ENCODE measurements at regions not wholly inside any gene's neighbourhood (a gene's known extent, or its start where the extent isn't known, plus 50 kb on each side); places are given as distances from the start of the nearest gene placed in this dataset.

GRCh38 chr3:72572489-72573007 is 275.7 kb downstream of the SHQ1 start:
- Histone ChIP-seq H3K36me3 (ENCODE audit: control insufficient read depth, insufficient read depth, low read length) (no peaks in the 10 kb centered on the region), H3K27ac (ENCODE audit: insufficient read depth, low read length, poor library complexity, severe bottlenecking) (no peak overlapping the region), H3K4me3 (ENCODE audit: insufficient read depth, low read depth, low read length, poor library complexity, severe bottlenecking) (no peak overlapping the region), H3K9me3 (ENCODE audit: control insufficient read depth, low read length) (no peaks in the 10 kb centered on the region), H3K27me3 (replicated peaks; ENCODE audit: control insufficient read depth, insufficient read depth, low read length, poor library complexity, severe bottlenecking) (no peaks in the 10 kb centered on the region), H3K4me1 (ENCODE audit: control insufficient read depth, insufficient read depth, low read length, poor library complexity, severe bottlenecking) (no peaks in the 10 kb centered on the region)
- no peak for DNase-seq

GRCh38 chr3:72571638-72572114 is 276.6 kb downstream of the SHQ1 start:
- H3K27me3 ChIP-seq (replicated peaks; ENCODE audit: control insufficient read depth, insufficient read depth, low read length, poor library complexity, severe bottlenecking) = no peaks in the 10 kb centered on the region
- H3K9me3 ChIP-seq (ENCODE audit: control insufficient read depth, low read length) = no peaks in the 10 kb centered on the region
- no peak overlapping the region for H3K4me3 ChIP-seq (ENCODE audit: insufficient read depth, low read depth, low read length, poor library complexity, severe bottlenecking)
- no peaks in the 10 kb centered on the region for H3K4me1 ChIP-seq (ENCODE audit: control insufficient read depth, insufficient read depth, low read length, poor library complexity, severe bottlenecking)
- H3K36me3 ChIP-seq (ENCODE audit: control insufficient read depth, insufficient read depth, low read length) = no peaks in the 10 kb centered on the region
- no peak overlapping the region for H3K27ac ChIP-seq (ENCODE audit: insufficient read depth, low read length, poor library complexity, severe bottlenecking)
- DNase-seq = no peak

DNA sequence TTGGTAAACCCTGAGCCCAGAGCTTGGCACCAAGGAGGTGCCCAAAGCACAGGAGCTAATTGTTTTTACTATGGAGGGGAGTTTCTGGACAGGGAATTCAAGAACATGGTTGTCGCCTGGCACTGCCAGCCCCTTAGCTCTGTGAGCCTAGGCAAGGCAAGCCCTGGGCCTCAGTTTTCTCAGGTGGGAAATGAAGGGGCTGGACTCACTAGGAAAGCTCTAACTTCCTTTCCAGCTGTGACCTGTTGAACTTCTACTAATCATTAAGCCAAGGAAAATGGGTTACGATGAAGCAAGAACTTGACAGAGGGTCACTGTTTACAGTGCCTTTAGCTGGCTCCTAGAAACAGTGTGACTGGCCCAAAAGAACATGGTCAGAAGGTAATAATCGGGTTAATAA is 277.2 kb downstream of the SHQ1 start:
- Histone ChIP-seq H3K9me3 (ENCODE audit: control insufficient read depth, low read length) (no peaks in the 10 kb centered on the region), H3K27me3 (replicated peaks; ENCODE audit: control insufficient read depth, insufficient read depth, low read length, poor library complexity, severe bottlenecking) (no peaks in the 10 kb centered on the region), H3K36me3 (ENCODE audit: control insufficient read depth, insufficient read depth, low read length) (no peaks in the 10 kb centered on the region), H3K4me3 (ENCODE audit: insufficient read depth, low read depth, low read length, poor library complexity, severe bottlenecking) (no peak overlapping the region), H3K27ac (ENCODE audit: insufficient read depth, low read length, poor library complexity, severe bottlenecking) (no peak overlapping the region), H3K4me1 (ENCODE audit: control insufficient read depth, insufficient read depth, low read length, poor library complexity, severe bottlenecking) (no peaks in the 10 kb centered on the region)
- DNase-seq = no peak

GRCh38 chr3:72569754-72570440 is 278.3 kb downstream of the SHQ1 start:
- no peaks in the 10 kb centered on the region for H3K9me3 ChIP-seq (ENCODE audit: control insufficient read depth, low read length)
- H3K4me1 ChIP-seq (ENCODE audit: control insufficient read depth, insufficient read depth, low read length, poor library complexity, severe bottlenecking) = no peaks in the 10 kb centered on the region
- DNase-seq = no peak
- H3K36me3 ChIP-seq (ENCODE audit: control insufficient read depth, insufficient read depth, low read length) = no peaks in the 10 kb centered on the region
- no peaks in the 10 kb centered on the region for H3K27me3 ChIP-seq (replicated peaks; ENCODE audit: control insufficient read depth, insufficient read depth, low read length, poor library complexity, severe bottlenecking)
- no peak overlapping the region for H3K4me3 ChIP-seq (ENCODE audit: insufficient read depth, low read depth, low read length, poor library complexity, severe bottlenecking)
- H3K27ac ChIP-seq (ENCODE audit: insufficient read depth, low read length, poor library complexity, severe bottlenecking) = no peak overlapping the region

- Histone ChIP-seq H3K4me3 (ENCODE audit: insufficient read depth, low read depth, low read length, poor library complexity, severe bottlenecking) (no peak overlapping the region), H3K27ac (ENCODE audit: insufficient read depth, low read length, poor library complexity, severe bottlenecking) (no peak overlapping the region), H3K4me1 (ENCODE audit: control insufficient read depth, insufficient read depth, low read length, poor library complexity, severe bottlenecking) (no peaks in the 10 kb centered on the region), H3K27me3 (replicated peaks; ENCODE audit: control insufficient read depth, insufficient read depth, low read length, poor library complexity, severe bottlenecking) (no peaks in the 10 kb centered on the region), H3K36me3 (ENCODE audit: control insufficient read depth, insufficient read depth, low read length) (no peaks in the 10 kb centered on the region), H3K9me3 (ENCODE audit: control insufficient read depth, low read length) (no peaks in the 10 kb centered on the region)
- no peak for DNase-seq
Measured at GRCh38 chr3:72568083-72568482, 280.2 kb downstream of the SHQ1 start.

DNA sequence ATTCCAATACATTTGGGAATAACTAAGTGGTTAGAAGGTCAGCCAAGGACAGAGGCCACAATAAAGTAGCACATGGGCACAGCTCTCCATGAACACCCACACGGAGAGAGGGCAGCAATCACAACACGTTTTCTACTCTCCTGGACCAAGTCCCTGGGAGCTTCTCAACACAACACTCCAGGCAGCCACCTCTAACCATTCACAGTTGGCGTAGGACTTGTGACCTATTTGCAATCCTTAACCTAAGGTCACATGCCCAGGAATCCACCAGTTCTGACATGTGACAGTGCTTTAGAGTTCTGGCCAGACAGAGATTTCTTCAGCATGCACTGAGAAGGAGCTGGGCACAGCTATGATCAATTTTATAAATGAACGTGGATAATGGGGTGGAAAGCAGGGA is 280.8 kb downstream of the SHQ1 start:
- H3K36me3 ChIP-seq (ENCODE audit: control insufficient read depth, insufficient read depth, low read length) = no peaks in the 10 kb centered on the region
- no peak for DNase-seq
- H3K4me1 ChIP-seq (ENCODE audit: control insufficient read depth, insufficient read depth, low read length, poor library complexity, severe bottlenecking) = no peaks in the 10 kb centered on the region
- H3K9me3 ChIP-seq (ENCODE audit: control insufficient read depth, low read length) = no peaks in the 10 kb centered on the region
- no peak overlapping the region for H3K27ac ChIP-seq (ENCODE audit: insufficient read depth, low read length, poor library complexity, severe bottlenecking)
- no peaks in the 10 kb centered on the region for H3K27me3 ChIP-seq (replicated peaks; ENCODE audit: control insufficient read depth, insufficient read depth, low read length, poor library complexity, severe bottlenecking)
- no peak overlapping the region for H3K4me3 ChIP-seq (ENCODE audit: insufficient read depth, low read depth, low read length, poor library complexity, severe bottlenecking)

DNA sequence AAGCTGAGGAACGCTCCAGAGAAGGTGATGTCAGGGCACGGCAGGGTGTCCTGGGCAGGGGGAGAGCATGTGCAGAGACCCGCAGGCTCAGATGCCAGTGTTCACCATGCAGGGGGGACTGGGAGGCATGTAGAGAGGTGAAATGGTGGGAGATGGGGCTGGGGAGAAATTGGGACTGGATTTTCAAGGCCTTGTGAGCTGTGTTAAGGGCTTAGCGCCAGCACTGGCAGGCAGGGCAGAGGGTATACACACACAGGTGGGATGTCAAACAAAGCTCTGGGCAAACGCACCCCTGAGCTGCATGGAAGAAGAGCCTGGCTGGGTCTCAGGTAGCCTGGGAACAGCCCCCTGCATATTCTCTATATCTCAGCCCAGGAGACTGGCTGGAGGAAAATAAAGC is 282.7 kb downstream of the SHQ1 start:
- Histone ChIP-seq H3K4me1 (ENCODE audit: control insufficient read depth, insufficient read depth, low read length, poor library complexity, severe bottlenecking) (no peaks in the 10 kb centered on the region), H3K27me3 (replicated peaks; ENCODE audit: control insufficient read depth, insufficient read depth, low read length, poor library complexity, severe bottlenecking) (no peaks in the 10 kb centered on the region), H3K36me3 (ENCODE audit: control insufficient read depth, insufficient read depth, low read length) (no peaks in the 10 kb centered on the region)

DNA sequence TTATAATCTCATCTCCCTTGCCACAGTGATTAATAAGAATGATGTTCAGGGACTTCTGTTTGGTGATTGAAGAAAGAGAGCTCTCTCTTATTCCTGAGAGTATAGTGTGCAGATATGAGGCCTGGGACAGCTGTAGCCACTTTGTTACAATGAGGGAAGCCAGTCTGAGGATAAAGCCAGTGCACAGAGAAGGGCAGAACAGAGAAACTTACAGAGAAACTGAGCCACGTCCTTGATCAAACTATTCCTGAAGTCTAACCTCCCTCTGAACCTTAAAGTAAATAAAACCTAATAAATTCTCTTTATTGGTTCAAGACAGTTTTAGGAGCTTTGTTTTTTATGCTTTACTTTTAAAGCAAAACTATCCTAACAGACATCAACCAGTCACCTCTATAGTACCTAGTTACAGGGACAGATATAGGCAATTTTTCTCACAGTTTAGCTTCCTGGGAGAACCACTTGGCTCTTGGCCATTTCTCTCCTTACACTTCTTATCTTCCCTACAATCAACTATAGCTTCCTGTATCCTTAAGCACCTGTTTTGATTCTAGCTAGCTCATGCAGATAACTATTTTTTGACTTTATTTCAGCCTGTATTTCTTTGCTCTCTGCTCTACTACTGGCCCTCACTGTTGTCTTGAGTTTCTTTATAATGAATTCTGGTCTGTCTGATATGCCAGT is 284.4 kb downstream of the SHQ1 start:
- DNase-seq = no peak
- no peak overlapping the region for H3K4me3 ChIP-seq (ENCODE audit: insufficient read depth, low read depth, low read length, poor library complexity, severe bottlenecking)
- no peaks in the 10 kb centered on the region for H3K36me3 ChIP-seq (ENCODE audit: control insufficient read depth, insufficient read depth, low read length)
- no peak overlapping the region for H3K27ac ChIP-seq (ENCODE audit: insufficient read depth, low read length, poor library complexity, severe bottlenecking)
- no peaks in the 10 kb centered on the region for H3K4me1 ChIP-seq (ENCODE audit: control insufficient read depth, insufficient read depth, low read length, poor library complexity, severe bottlenecking)
- no peaks in the 10 kb centered on the region for H3K9me3 ChIP-seq (ENCODE audit: control insufficient read depth, low read length)
- no peaks in the 10 kb centered on the region for H3K27me3 ChIP-seq (replicated peaks; ENCODE audit: control insufficient read depth, insufficient read depth, low read length, poor library complexity, severe bottlenecking)

More for the DNA sequence above, 282.7 kb downstream of the SHQ1 start:
- Histone ChIP-seq H3K9me3 (ENCODE audit: control insufficient read depth, low read length) (no peaks in the 10 kb centered on the region), H3K27ac (ENCODE audit: insufficient read depth, low read length, poor library complexity, severe bottlenecking) (no peak overlapping the region), H3K4me3 (ENCODE audit: insufficient read depth, low read depth, low read length, poor library complexity, severe bottlenecking) (no peak overlapping the region)
- no peak for DNase-seq

DNA sequence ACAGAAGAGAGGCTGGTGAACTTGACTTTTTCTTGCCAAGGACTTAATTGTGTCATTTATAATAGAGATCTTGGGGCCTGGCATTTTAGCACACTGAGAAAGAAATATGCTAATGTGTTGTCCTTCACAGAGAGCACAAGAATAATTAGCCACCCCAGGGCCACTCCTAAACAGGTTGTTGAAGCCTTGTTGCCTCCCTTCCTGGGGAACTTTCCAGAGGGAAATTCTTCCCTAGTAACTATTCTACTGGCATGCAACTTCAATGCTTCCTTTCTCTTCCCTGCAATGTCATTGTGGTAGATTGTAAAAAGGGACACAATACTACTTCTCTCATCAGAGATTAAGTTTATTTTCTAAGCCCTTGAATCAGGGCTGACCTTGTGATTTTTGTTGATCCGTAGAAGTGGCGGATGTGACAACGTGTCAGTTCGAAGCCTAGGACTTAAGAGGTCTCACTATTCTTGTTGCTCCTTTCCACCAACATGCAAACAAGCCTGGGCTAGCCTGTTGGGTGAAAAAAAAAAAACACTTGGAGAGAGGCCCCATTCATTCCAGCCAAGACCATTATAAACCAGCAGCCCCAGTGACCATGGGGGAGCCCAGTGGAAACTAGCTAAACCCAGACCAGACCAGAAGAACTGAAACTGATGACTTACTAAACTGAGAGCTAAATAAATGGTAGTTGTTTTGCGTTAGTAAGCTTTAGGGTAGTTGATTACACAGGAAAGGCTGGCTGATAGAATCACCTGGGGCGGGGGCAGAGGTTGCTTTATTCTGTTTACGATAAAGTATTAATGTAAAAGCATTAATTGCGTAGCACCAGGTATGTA is 287.2 kb downstream of the SHQ1 start:
- Histone ChIP-seq H3K4me1 (ENCODE audit: control insufficient read depth, insufficient read depth, low read length, poor library complexity, severe bottlenecking) (no peaks in the 10 kb centered on the region), H3K4me3 (ENCODE audit: insufficient read depth, low read depth, low read length, poor library complexity, severe bottlenecking) (no peak overlapping the region), H3K27me3 (replicated peaks; ENCODE audit: control insufficient read depth, insufficient read depth, low read length, poor library complexity, severe bottlenecking) (no peaks in the 10 kb centered on the region), H3K36me3 (ENCODE audit: control insufficient read depth, insufficient read depth, low read length) (no peaks in the 10 kb centered on the region), H3K27ac (ENCODE audit: insufficient read depth, low read length, poor library complexity, severe bottlenecking) (no peak overlapping the region), H3K9me3 (ENCODE audit: control insufficient read depth, low read length) (no peaks in the 10 kb centered on the region)
- DNase-seq = no peak
